Ecto neural progenitor cell (in vitro differentiated cells): ENCODE measurements at regions not wholly inside any gene's neighbourhood (a gene's known extent, or its start where the extent isn't known, plus 50 kb on each side); places are given as distances from the start of the nearest gene placed in this dataset.

Experiments
- DNase-seq: peaks from one replicate; pipeline ENCODE4 v3.0.0-alpha.2; 2018; ENCODE audit warnings: low spot score

DNA sequence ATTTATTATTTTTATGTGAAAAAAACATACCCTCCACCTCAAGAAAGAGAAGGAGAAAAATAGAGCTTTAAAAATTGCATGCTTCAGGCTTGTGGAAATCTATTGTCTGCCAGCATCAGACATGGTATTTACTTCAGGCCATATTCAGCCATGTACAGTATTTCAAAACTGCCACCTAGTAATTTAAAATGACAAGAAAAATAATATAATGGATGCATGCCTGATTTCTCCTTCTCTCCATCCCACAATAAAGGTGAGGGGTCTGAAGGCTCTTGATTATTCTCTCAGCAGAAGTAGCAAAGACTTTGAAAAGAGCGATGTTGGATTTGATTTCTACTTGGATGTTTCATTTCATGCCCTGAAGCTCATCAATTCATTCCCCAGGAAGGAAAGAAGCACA, 250.7 kb downstream of the TBC1D4 start:
- no peak for DNase-seq

DNA sequence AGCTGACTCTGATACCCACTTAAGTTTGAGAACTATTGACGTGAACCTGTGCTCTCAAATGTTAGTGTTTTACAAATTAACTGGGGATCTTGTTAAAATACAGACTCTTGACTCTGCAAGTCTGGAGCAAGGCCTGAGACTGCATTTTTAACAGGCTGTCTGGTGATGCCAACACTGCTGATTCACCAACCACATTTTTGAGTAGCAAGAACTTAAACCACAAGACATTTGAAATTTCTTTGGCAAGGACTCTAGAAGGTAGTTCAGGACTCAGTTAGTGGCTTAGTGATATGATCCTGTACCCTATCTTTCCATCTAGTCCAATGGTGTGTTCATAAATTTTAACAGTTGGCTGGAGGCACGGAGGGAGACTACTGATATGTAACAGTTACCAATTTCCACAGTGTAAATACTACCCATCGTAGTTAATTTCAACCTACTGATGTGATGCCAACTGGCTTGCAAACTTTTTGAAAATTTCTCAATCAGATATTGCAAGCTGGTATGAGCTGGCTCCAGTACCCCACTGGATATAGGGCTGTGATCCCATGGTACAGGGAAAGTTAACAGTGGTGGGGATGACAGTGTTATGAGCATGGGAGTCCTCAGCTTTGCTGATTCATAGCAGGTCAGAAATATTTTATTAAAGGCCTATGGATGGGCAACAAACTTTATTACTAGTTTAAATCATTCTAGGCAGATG, 255.1 kb downstream of the TBC1D4 start:
- DNase-seq, result no peak

DNA sequence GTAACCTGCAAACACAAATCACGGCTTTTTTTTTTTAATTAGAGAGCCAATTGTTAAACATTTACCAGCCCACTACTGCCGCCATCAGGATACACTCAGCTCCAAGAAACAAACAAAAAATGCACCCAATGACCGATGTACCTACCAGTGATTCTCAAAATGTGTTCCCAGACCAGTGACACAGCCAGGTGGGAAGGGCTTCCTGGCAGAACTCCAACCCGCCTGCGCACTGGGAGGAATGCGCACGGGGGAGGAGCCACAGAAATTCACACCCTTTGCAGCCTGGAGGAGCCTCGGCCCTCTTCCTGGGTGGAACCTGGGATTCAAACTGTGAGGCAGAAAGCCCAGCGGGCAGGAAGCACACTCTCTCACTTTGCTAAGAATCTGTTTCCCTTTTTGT, 255.9 kb downstream of the TBC1D4 start:
- DNase-seq, result no peak

DNA sequence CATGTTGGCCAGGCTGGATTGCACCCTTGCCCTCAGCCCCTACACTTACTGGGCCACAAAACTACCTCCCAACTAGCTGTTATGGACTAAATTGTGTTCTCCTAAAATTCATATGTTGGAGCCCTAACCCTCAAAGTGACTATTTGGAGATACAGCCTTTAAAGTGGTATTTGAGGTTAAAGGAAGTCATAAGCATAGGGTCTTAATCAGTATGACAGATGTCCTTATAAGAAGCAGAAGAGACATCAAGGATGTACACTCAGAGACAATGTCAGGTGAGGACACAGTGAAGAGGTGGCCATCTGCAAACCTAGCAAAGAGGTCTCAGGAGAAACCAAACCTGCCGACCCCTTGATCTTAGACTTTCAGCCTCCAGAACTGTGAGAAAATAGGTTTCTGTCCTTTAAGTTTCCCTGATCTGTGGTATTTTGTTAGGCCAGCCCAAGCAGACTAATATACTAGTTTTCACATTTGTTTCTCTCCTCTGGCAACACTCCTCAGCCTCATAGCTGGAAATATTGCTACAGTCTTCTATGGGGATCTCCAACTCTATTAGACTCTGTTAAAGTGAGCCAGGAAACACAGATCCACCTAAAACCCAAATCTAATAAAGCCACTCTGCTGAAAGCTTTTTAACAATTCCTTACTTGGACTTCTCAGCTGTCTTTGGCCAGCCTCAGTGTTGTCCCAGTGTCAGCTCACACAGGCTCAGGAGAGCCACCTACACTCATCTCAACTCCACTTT, 256.5 kb downstream of the TBC1D4 start:
- no peak for DNase-seq

DNA sequence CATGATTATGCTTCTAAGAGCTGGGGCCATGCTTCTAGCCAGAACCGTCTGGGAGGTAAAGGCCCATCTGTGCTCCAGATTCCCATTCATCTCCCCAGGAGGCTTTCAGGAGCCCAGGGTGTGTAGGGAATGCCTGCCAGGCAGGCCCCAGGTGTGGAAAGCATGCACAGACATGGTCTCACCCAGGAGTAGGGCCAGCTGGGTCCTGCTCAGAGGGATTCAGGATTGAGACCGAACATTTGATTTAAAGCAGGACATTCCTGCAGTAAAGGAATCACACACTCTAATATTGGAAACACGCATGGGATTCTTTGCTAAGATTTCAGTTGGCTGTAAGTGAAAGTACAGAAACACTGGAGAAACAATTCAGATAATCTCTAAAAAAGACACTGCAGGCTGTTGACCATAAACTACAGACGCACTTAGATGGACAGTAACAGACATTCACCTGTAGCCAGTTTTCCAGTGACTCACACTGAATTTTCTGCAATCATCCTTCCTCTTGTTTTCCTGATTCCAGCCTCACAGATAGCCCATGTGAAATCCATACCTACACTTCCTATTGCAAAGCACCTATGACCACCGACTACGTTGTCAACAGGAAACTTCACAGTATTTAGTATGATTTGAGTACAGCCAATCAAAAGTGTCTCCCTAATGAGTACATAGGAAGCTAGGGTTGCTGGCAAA, 257.8 kb downstream of the TBC1D4 start:
- no peak for DNase-seq

DNA sequence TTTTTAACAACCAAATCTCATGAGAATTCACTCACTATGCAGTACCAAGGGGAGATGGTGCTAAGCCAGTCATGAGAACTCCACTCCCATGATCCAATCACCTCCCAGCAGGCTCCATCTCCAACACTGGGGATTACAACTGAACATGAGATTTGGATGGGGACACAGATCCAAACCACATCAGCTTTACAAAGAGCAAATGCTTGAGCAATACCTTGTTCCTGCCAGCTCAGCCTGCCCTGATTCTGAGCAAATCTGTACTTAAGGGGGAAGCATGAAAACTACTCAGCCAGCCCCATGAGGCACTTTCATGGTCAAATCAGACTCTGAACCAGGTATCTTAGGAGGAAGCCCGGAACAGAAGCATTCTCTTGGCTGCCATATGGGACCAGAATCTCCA, 259.9 kb downstream of the TBC1D4 start:
- DNase-seq, result no peak

DNA sequence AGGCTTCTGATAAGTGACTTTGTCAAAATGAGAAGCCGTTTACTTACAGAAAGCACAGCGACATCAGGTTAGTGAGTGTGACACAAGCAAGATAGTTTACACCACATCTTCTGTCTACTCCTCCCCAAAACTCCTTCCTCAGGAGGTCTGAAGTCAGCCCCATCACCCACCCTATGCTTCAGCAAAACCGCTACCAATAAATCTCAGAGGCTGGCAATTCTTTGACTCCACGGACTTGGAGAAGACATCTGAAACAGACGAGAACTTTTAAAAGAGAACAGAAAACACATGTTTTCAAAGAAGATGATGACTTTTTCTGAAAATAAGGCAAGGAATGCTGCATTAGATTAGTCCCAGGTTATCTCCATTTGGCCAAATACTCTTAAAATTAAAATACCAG, 261.1 kb downstream of the TBC1D4 start:
- no peak for DNase-seq

DNA sequence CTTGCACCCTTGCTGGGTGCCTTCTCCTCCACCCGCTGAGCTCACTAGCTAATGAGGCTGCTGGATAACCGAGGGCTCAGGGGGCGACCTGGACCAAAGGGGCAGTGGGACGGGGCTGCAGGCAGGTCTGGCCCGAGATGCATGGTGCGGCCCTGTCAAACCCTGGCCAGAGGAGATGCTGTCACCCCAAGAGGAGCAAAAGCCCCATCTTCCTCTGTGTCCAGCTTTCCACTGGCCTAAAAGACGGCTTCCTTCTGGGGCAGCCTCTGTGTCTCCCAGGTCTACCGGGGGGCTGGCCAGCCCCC, 261.8 kb downstream of the TBC1D4 start:
- DNase-seq, result no peak

DNA sequence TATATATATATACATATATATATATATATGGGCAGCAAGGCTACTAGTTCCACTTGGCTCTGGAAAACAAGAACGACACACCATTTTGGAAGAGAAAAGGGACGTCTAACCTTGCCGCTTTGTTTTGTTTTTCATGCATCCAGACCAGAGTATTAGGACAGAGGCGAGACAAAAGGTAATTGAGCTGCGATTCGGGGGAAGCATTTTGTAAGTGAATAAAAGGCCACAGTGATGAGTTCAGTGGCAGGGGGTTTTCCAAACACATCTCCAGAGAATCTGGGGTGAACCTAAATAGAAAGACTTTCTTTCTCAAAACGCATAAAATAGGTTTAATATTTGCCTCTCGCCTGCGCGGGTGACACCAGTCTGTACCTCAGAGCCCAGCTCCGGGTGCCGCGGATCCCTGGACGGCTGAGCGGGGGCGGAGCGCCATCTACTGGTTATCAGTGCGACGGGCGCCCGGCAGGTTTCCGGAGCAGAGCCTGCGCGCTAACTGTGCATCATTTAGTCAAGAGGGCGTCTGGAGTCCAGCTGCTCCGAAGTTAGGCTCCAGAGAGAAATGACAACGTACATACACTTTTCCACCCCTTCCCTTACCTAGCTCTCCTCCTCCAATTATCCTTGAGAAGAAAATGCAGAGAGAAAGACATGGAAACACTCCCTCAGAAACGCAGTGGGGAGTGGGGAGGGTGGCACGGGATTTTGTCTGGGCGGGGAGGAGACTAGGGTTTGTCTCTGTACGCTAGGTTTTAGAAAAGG, 262.3 kb downstream of the TBC1D4 start:
- DNase-seq, result peak; percentile 94

DNA sequence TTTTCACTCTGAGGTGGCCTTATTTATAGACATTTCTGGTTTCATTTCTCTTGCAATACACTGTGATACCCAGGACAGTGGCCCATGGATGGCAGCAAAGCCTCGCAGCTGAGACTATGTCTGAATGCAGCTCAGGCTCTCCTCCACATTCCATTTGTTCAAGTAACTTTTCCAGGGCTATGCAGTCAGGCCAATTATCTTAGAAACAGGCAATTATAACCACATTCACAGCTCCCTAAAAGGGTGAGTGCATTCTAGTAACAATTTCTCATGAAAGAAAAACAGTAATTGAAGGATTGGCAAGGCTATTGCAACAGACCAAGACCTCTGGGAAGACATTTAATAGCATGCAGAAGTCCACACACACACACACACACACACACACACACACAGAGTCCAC, 264.0 kb downstream of the TBC1D4 start:
- DNase-seq, result no peak

DNA sequence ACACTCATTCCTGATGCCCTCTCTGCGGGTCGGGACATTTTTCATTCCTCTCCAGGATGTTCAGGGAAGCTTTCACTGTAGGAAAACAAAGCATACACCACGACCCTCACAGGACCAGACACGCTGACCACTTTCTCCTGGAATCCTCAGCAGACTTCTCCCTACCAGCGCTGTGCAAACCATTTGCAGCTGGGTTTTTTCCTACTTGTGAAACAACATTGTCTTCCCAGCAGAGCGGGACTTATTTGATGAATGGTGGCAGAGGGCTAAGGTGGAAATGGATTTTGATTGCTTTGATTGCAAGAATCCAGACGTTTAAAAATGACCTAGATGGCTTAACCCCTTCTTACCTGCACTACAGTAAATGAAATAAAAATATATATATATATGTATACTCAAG, 265.9 kb downstream of the TBC1D4 start:
- no peak for DNase-seq

DNA sequence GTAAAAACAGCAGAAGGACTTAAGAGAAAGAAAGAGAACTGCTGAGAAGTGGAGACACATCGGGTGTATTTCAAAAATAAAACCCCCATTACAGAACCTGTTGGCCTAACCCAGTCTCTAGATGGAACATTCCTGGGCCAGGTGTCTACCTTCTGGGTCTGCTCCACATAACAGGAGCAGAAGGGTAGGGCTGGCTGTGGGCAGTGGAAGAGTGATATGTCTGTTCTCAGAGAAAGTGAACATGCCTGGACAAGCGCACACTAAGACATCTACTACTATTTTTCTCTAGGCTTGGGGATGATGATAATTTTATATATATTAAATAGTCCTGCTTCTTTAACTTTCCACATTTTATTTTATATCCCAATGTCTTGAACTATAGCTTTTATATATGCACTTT, 267.1 kb downstream of the TBC1D4 start:
- DNase-seq, result no peak

DNA sequence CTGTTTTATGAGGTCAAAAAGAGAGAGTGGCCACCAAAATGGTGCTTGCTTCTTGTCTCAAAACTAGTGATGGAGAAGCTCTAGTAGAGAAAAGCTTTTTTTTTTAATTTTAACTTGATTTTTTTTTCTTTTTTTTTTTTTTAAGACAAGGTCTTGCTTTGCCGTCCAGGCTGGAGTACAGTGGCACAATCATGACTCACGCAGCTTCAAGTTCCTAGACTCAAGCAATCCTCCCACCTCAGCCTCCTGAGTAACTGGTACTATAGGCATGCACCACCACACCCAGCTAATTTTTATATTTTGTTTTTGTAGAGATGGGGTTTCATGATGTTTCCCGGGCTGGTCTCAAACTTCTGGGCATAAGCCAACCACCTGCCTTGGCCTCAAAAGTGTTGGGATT, 279.0 kb downstream of the TBC1D4 start:
- DNase-seq, result no peak

DNA sequence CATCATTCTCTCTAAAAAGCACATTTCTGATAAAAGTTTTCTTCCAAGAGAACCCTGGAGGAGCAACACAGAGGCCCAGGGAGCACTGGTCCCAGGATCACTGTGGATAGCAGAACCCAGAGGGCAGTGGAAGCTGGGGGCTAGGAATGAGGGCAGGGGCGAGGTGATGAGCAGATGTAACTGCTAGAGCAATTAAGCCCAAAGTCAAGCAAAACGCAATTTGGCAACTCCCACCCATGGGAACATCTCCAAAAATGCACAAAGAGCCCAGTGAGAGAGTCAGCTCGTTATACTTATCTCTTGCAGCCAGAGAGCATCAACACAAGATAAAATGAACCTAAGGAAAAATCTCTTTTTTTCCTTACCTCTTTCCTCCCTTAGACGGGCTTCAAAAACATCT, 284.2 kb downstream of the TBC1D4 start:
- DNase-seq, result no peak

DNA sequence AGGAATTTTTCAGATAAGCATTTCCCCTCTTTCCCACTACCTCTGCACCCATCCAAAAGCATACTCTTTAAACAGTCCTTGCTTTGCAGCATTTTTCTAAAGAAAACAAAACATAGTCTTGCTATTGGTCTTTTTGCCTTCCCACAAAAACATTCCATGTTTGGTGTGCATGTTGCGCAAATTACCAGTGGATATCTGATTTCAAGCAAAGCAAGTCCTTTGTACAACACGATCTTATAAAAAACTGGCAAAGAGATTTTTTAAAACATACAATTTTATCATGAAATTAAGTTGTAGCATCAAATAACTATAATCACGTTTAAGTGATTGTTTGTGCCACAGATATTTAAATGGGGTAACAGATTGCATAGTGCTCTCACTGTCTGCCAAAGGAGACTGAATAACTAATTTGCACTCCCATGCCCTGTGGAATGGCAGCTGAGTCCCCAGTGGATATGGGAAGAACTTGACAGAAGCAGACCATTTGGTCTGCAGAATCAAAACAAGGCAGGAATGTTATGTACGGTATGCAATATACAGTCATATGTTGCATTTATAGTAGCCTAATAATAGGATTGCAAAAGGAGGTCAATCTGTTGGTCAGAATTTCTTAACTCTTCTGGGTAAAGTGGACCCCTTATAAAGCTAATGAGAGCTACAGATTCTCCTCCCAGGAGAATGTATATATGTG, 285.7 kb downstream of the TBC1D4 start:
- no peak for DNase-seq

DNA sequence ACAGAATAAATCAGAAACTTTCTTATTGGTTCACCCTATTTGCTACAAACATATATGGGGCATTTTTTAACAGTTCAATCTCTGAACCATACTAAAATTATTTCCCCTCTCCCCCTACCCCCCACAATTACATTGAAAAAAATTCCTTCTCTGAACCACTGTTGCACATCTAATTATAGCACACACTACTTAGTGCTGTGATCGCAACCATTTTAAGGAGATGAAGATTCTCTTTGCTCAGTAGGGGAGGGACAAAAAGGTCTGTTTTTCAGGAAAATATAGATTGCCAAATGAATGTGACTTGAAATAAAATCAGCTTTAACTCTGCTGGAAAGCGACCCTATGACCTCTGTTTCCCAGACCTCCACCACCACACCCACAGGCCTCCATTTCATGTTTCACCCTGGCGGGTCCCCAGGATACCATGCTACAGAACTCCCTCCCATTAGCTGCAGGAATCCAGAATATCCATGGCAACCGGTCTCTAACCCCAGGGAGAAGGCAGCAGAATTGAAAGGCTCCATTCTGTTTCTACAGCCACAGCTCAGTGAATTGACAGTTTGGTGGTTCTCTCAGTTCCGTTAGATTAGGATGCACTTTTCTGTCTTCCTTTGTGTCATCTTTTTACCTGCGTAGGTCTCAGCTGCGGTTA, 286.3 kb downstream of the TBC1D4 start:
- peak; percentile 75 for DNase-seq

DNA sequence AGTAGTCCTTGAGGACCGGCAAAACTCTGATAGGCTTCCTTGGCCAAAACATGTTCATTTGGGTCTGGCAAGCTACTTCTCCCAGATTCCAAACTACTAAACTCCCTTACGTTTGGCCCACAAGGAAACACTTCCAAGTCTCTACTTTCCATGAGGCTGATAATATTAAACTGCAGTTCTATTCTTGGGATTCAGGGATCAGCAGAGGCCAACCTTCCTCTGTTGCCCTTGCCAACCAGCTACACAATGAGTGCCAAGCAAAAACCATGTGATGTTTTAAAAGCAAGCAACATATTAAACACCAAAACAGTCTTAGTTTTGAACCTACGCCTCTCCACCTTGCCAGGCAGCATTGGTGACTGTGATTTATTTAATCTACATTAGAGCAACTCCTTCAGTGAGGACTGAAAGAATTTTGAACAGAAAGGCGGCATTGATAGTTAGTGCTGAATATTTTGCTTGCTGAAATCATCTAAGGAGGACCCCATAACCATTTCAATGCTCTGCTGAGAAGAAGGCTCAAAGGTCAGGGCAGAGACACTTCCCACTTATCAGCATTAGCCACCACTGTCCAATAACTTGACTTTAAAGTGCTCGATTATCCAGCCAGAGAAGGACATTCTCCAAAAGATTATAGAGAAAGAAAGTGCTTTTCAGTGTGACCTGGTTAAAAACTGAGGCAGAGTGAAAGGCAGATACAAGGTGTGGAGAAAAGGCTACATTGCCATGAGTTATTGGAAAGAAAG, 287.1 kb downstream of the TBC1D4 start:
- DNase-seq, result no peak

DNA sequence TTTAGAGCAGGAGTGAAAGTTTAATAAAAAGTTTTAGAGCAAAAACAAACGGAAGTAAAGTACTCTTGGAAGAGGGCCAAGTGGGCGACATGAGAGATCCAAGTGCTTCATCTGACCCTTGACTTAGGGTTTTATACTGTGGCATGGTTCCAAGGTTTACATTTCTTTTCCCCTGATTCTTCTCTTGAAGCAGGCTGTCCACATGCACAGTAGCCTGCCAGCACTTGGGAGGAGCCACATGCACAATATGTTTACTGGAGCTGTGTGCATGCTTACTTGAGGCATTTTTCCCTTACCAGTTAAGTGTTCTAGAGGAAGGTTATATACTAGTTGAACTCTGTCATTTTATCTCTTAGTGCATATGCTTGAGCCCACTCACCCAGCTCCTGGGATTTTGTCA, 295.6 kb downstream of the TBC1D4 start:
- no peak for DNase-seq

DNA sequence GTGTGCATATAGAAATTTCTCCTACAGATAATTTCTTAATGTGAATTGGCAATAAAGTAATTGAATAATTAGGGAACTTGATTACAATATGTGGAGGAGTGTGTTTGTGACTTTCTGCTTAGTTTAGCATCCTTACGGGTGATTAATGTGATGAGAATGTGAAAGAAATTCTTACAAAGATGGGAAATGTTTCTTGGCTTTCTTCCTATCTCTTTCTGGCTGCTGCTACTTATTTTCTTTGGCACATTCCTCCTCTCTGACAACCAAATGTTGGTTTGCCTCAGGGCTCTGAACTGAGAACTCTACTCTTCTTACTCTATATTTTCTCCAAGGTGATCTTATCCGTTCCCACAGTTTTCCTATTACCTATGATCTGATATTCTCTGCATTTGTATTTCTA, 300.1 kb downstream of the TBC1D4 start:
- no peak for DNase-seq

DNA sequence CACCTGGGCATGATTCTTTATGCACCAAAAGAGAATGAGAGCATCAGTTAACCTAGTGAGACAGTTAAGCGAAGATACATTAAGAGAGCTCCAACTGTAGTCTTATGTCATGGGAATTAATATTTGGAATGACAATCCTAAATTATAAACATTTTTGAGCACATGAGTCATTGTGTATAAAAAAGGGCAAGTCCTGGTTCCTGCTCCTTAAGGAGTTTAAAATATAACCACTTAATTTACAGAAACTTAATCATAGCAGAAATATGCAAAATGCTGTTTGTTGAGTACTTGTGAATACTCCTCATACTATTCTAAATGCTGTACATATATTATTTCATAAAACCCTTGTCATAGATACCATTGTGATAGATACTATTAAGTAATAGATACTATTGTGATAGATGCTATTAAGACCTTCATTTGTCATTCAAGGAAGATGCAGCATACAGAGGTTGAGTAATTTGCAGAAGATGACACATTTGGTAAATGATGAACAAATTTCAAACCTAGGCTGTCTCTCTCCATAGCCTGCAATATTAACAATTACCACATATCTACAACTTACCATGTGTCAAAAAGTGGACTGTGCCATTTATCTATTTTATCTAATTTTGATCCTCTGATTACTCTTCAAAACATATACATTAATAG, 301.0 kb downstream of the TBC1D4 start:
- no peak for DNase-seq
